AG09309 (cell line): ENCODE measurements at regions not wholly inside any gene's neighbourhood (a gene's known extent, or its start where the extent isn't known, plus 50 kb on each side); places are given as distances from the start of the nearest gene placed in this dataset.

Experiments used
- DNase-seq: peaks from one replicate; pipeline ENCODE4 v3.0.0-alpha.2; 2010; ENCODE audit warnings: low read depth
- H3K4me3 ChIP-seq: 2 replicates; pipeline ENCODE4 v1.5.1; 2011; ENCODE audit warnings: mild to moderate bottlenecking, low read depth, low read length, moderate library complexity; ENCODE audit not compliant: control insufficient read depth
- CTCF ChIP-seq: IDR thresholded peaks from 2 replicates; pipeline ENCODE4 v1.5.1; 2011; ENCODE audit warnings: mild to moderate bottlenecking, low read depth, low read length, inconsistent platforms; ENCODE audit not compliant: insufficient read depth, control insufficient read depth; ENCODE audit errors: missing control alignments

GRCh38 chr1:187474336-187474735 is 645.6 kb downstream of the PLA2G4A start:
- no peak for TF ChIP-seq CTCF
- no peak overlapping the region for H3K4me3 ChIP-seq
- DNase-seq, result no peak

- no peak for DNase-seq
- no peak for TF ChIP-seq CTCF
- no peak overlapping the region for H3K4me3 ChIP-seq
These were observed 647.9 kb downstream of the PLA2G4A start for GRCh38 chr1:187476671-187477070.

GRCh38 chr1:187477103-187477502 is 648.4 kb downstream of the PLA2G4A start:
- no peak overlapping the region for H3K4me3 ChIP-seq
- TF ChIP-seq CTCF, result no peak
- no peak for DNase-seq

GRCh38 chr1:187477535-187477934 is 648.8 kb downstream of the PLA2G4A start:
- no peak overlapping the region for H3K4me3 ChIP-seq
- DNase-seq, result no peak
- TF ChIP-seq CTCF, result no peak

GRCh38 chr1:187481581-187482148 is 652.9 kb downstream of the PLA2G4A start:
- no peak for TF ChIP-seq CTCF
- DNase-seq, result no peak
- no peak overlapping the region for H3K4me3 ChIP-seq

GRCh38 chr1:187490266-187490665 is 661.5 kb downstream of the PLA2G4A start:
- H3K4me3 ChIP-seq, result no peak overlapping the region
- no peak for TF ChIP-seq CTCF
- DNase-seq, result no peak

- no peak for TF ChIP-seq CTCF
- no peak for DNase-seq
These were observed 662.5 kb downstream of the PLA2G4A start for GRCh38 chr1:187491082-187491720.

More at GRCh38 chr1:187491082-187491720, 662.5 kb downstream of the PLA2G4A start:
- no peak overlapping the region for H3K4me3 ChIP-seq
